Body of pancreas (tissue), 4 donors: ENCODE measurements at regions not wholly inside any gene's neighbourhood (a gene's known extent, or its start where the extent isn't known, plus 50 kb on each side); places are given as distances from the start of the nearest gene placed in this dataset.

Source experiments
- ATAC-seq: fragments of 150-250 bp; one replicate; pipeline ENCODE4 v1.9.1; 2016
- DNase-seq, 4 donors: peaks; one replicate each; pipeline ENCODE4 v3.0.0-alpha.2; 2019
- H3K27ac ChIP-seq, 4 donors: fragments of 200-600 bp; sonication (generic); 1 replicate in 3 of 4; 2 replicates in 1 of 4; pipeline versions ENCODE4 v1.5.1 to v1.6.1; 2016 to 2019; ENCODE audit warnings: mild to moderate bottlenecking in 1 of 4, mixed read lengths in 1 of 4, moderate library complexity in 1 of 4
- H3K27me3 ChIP-seq, 2 donors: fragments of 200-600 bp; sonication (generic); one replicate each; pipeline ENCODE4 v1.6.0; 2016; ENCODE audit warnings: mild to moderate bottlenecking in 1 of 2
- H3K36me3 ChIP-seq, 2 donors: fragments of 200-600 bp; sonication (generic); replicated peaks in 1 of 2; 2 replicates each; pipeline ENCODE4 v1.5.1; 2016; ENCODE audit warnings: low read depth in 2 of 2; ENCODE audit not compliant: insufficient read depth in 1 of 2
- H3K4me1 ChIP-seq: fragments of 200-600 bp; sonication (generic); one replicate; pipeline ENCODE4 v1.6.0; 2016
- H3K4me3 ChIP-seq, 2 donors: fragments of 200-600 bp; sonication (generic); 1 replicate in 1 of 2; 2 replicates in 1 of 2; pipeline ENCODE4 v1.5.1; 2016 to 2019
- H3K9me3 ChIP-seq, 3 donors: fragments of 200-600 bp; sonication (generic); 1 replicate in 2 of 3; 2 replicates in 1 of 3; pipeline ENCODE4 v1.5.1; 2016
- POLR2A ChIP-seq, 3 donors: fragments of 450-650 bp; IDR thresholded peaks; one replicate each; pipeline ENCODE4 v1.6.1; 2016; ENCODE audit warnings: antibody characterized with exemption in 3 of 3, mild to moderate bottlenecking in 2 of 3
- WGBS, 2 donors: methylation state at CpG; one replicate each; pipeline ENCODE4 v1.1.5; 2017; 5-methylcytosine and 5-hydroxymethylcytosine counted together
- intact Hi-C: fragments of 100-400 bp; cut with DNase I; formaldehyde crosslinking; loops from one replicate; pipeline ENCODE4 v1.15.1; 2023
- TF ChIP-seq, protein P1 (sequence below), 7 experiments: fragments of 450-650 bp in 4 of 7; fragments of 200-600 bp in 3 of 7; sonication (generic) in 3 of 7; IDR thresholded peaks; one replicate each; pipeline ENCODE4 v1.5.1; 2016 to 2019; ENCODE audit warnings: antibody characterized with exemption in 7 of 7

- intact Hi-C loops = no loop called here
- H3K4me1 ChIP-seq = no peaks in the 10 kb centered on the region
- H3K27ac ChIP-seq = peak overlapping the region in 1 of 4 donors; percentile 1
- WGBS, 2 donors = 49 to 55% methylated on average over 7 of the region's 7 CpGs
- no peaks in the 10 kb centered on the region for H3K36me3 ChIP-seq
- TF ChIP-seq, protein P1, sequence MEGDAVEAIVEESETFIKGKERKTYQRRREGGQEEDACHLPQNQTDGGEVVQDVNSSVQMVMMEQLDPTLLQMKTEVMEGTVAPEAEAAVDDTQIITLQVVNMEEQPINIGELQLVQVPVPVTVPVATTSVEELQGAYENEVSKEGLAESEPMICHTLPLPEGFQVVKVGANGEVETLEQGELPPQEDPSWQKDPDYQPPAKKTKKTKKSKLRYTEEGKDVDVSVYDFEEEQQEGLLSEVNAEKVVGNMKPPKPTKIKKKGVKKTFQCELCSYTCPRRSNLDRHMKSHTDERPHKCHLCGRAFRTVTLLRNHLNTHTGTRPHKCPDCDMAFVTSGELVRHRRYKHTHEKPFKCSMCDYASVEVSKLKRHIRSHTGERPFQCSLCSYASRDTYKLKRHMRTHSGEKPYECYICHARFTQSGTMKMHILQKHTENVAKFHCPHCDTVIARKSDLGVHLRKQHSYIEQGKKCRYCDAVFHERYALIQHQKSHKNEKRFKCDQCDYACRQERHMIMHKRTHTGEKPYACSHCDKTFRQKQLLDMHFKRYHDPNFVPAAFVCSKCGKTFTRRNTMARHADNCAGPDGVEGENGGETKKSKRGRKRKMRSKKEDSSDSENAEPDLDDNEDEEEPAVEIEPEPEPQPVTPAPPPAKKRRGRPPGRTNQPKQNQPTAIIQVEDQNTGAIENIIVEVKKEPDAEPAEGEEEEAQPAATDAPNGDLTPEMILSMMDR (IDR thresholded peaks at IDR 0.05) = peak in 2 of 7 experiments; percentile 5 to 18
- TF ChIP-seq POLR2A (IDR thresholded peaks at IDR 0.05) = no peak
- H3K4me3 ChIP-seq = no peak overlapping the region
- H3K27me3 ChIP-seq = no peaks in the 10 kb centered on the region
- DNase-seq = peak in 2 of 4 donors; percentile 20 to 38
- no peaks in the 10 kb centered on the region for H3K9me3 ChIP-seq
- peak; percentile 50 for ATAC-seq
These were observed 68.8 kb upstream of the SPTBN1 start for GRCh38 chr2:54387059-54387991.

GRCh38 chr2:54388076-54388475 is 68.1 kb upstream of the SPTBN1 start:
- H3K36me3 ChIP-seq = no peaks in the 10 kb centered on the region
- H3K27ac ChIP-seq = no peak overlapping the region
- 80 to 94% methylated on average over 4 to 5 of the region's 5 CpGs for WGBS, 2 donors
- ATAC-seq = no peak
- no peak for DNase-seq
- no peaks in the 10 kb centered on the region for H3K4me1 ChIP-seq
- no peak for TF ChIP-seq POLR2A (IDR thresholded peaks at IDR 0.05)
- TF ChIP-seq, protein P1 (IDR thresholded peaks at IDR 0.05) = no peak
- no peak overlapping the region for H3K4me3 ChIP-seq
- intact Hi-C loops = no loop called here
- no peaks in the 10 kb centered on the region for H3K9me3 ChIP-seq
- no peaks in the 10 kb centered on the region for H3K27me3 ChIP-seq

DNA sequence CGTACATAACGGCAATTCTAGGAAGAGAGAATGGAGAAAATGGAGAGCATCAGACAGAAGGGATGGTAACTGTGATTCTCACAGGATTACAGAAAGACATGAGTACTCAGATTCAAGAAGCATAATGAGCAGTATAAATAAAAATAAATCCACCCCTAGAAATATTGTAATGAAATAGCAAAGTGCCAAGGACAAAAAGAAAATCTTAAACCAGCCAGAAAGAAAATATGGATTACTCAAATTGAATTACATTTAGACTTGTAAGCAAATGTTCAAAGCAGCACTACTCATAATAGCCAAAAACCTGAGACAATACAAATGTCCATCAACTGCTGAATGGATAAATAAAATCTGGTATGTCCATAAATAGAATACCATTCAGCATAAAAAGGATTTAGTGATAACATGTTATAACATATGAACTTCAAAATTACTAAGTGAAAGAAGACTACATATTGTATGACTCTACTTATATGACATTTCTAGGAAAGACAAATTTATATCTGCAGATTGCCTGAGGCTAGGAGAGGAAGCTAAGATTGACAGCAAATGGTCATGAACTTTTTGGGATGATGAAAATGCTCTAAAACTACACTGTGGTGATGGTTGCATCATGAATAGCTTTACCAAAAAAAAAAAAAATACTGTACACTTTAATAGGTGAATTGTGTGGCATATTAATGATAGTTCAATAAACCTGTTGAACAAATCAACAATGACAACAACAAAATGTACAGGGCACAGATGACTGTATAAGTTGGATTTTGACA is 63.4 kb upstream of the SPTBN1 start:
- Histone ChIP-seq H3K27me3 (no peaks in the 10 kb centered on the region), H3K27ac (no peak overlapping the region), H3K36me3 (no peaks in the 10 kb centered on the region), H3K9me3 (no peaks in the 10 kb centered on the region), H3K4me3 (no peak overlapping the region), H3K4me1 (no peaks in the 10 kb centered on the region)
- ATAC-seq (no peak), DNase-seq (no peak)
- 97 to 98% methylated on average over 2 of the region's 2 CpGs for WGBS, 2 donors
- intact Hi-C loops = no loop called here
- TF ChIP-seq, protein P1 (IDR thresholded peaks at IDR 0.05) = no peak
- TF ChIP-seq POLR2A (IDR thresholded peaks at IDR 0.05) = no peak

DNA sequence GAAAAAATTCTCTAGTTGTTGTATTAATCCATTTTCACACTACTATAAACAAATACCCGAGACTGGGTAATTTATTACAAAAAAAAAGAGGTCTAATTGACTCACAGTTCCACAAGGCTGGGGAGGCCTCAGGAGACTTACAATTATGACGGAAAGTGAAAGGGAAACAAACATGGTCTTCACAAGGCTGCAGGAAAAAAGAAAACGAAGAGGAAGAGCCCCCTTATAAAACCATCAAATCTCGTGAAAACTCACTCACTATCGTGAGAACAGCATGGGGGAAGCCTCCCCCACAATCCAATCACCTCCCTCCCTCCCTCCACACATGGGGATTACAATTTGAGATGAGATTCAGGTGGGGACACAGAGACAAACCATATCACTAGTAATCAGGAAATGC is 61.7 kb upstream of the SPTBN1 start:
- TF ChIP-seq, protein P1 (IDR thresholded peaks at IDR 0.05) = no peak
- no peak for TF ChIP-seq POLR2A (IDR thresholded peaks at IDR 0.05)
- Histone ChIP-seq H3K4me1 (no peaks in the 10 kb centered on the region), H3K27me3 (no peaks in the 10 kb centered on the region), H3K4me3 (no peak overlapping the region), H3K27ac (no peak overlapping the region), H3K9me3 (no peaks in the 10 kb centered on the region), H3K36me3 (no peaks in the 10 kb centered on the region)
- 57 to 60% methylated on average over 5 of the region's 5 CpGs for WGBS, 2 donors
- intact Hi-C loops = no loop called here
- DNase-seq (no peak), ATAC-seq (no peak)
